GM12892 (cell line): ENCODE measurements at regions not wholly inside any gene's neighbourhood (a gene's known extent, or its start where the extent isn't known, plus 50 kb on each side); places are given as distances from the start of the nearest gene placed in this dataset.

Experiments used
- POLR2A ChIP-seq: IDR thresholded peaks from 2 replicates; pipeline ENCODE4 v1.6.1; 2011; ENCODE audit warnings: low read depth, low read length, control low read depth
- TAF1 ChIP-seq: IDR thresholded peaks from 2 replicates; pipeline ENCODE4 v1.6.1; 2011; ENCODE audit warnings: low read depth, mild to moderate bottlenecking, control low read depth, low read length, borderline replicate concordance

DNA sequence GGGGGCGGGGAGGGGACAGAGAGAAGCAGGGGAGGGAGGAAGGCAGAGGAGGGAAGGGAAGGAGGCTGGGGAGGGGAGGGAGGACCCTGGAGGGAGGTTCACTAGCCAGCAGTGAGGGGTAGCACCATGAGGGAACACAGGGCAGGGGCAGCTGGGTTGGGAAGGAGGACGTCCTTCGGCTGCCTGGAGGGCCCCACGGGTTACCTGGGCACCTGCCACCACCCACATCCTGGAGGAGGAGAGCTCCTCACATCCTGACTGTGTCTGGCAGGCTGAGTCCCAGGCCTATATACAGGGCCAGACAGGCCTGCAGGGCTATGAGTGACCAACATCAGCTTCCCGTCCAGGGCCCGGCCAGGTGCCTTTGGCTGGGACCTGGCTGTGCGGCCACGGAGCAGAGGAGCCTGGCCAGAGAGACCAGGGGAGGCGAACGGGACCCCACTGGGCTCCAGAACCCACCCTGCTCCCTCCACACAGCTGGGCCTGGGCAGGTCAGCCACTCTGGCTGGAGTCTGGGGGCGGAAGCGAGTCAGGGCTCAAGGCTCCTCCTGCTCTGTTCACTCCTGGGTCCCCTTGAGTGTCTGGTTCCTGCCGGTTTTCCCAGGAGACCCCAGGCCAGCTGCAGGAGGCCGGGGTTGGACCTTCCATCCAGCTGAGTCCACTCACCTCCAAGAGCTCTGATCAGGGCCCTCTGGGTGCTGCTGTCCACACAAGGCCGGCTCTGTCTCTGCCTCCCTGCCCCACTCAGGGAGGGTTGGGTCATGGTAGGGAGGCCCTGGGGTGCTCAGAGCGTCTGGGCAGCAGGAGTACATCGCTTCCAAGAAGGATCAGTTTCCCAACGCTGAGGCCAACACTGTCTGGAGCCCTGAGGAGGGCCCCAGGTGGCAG, 677.7 kb downstream of the BRD1 start:
- TF ChIP-seq POLR2A (no peak), TAF1 (no peak)
